ENCODE measurements at regions not wholly inside any gene's neighbourhood (a gene's known extent, or its start where the extent isn't known, plus 50 kb on each side); places are given as distances from the start of the nearest gene placed in this dataset.
"Not testable (repeated sequence)": the region's sequence is repeated elsewhere in the genome, so short reads cannot be mapped to it uniquely, and the experiment has no call there.

GRCh38 chr9:22170556-22170955 lies 161.5 kb upstream of the CDKN2B start:
- DNase-seq = no peak

GRCh38 chr9:22170990-22171670 lies 162.0 kb upstream of the CDKN2B start:
- DNase-seq = no peak

GRCh38 chr9:22171691-22172090 lies 162.6 kb upstream of the CDKN2B start:
- DNase-seq = no peak

- DNase-seq = no peak
These were observed 164.8 kb upstream of the CDKN2B start for GRCh38 chr9:22173908-22174307.

GRCh38 chr9:22175972-22176545 lies 167.0 kb upstream of the CDKN2B start:
- no peak for DNase-seq

GRCh38 chr9:22181021-22181420 lies 171.9 kb upstream of the CDKN2B start:
- not testable (repeated sequence) for DNase-seq

GRCh38 chr9:22189471-22189870 lies 180.4 kb upstream of the CDKN2B start:
- DNase-seq = no peak

GRCh38 chr9:22197000-22197399 lies 187.9 kb upstream of the CDKN2B start:
- not testable (repeated sequence) for DNase-seq

GRCh38 chr9:22198681-22199080 lies 189.6 kb upstream of the CDKN2B start:
- DNase-seq = no peak

- DNase-seq = no peak
These were observed 192.2 kb upstream of the CDKN2B start for GRCh38 chr9:22201256-22201655.

- DNase-seq = no peak
These were observed 194.4 kb upstream of the CDKN2B start for GRCh38 chr9:22203371-22204138.

- no peak for DNase-seq
These were observed 195.1 kb upstream of the CDKN2B start for GRCh38 chr9:22204240-22204639.

- DNase-seq = no peak
These were observed 197.7 kb upstream of the CDKN2B start for GRCh38 chr9:22206833-22207232.

GRCh38 chr9:22208846-22209585 lies 199.9 kb upstream of the CDKN2B start:
- no peak for DNase-seq

GRCh38 chr9:22210262-22210661 lies 201.2 kb upstream of the CDKN2B start:
- no peak for DNase-seq

GRCh38 chr9:22210936-22211335 lies 201.8 kb upstream of the CDKN2B start:
- DNase-seq = no peak

- DNase-seq = no peak
These were observed 202.7 kb upstream of the CDKN2B start for GRCh38 chr9:22211588-22212360.

- DNase-seq = no peak
These were observed 204.9 kb upstream of the CDKN2B start for GRCh38 chr9:22214021-22214420.

GRCh38 chr9:22214497-22215031 lies 205.5 kb upstream of the CDKN2B start:
- no peak for DNase-seq

GRCh38 chr9:22215521-22215920 lies 206.4 kb upstream of the CDKN2B start:
- DNase-seq = no peak

- no peak for DNase-seq
These were observed 207.6 kb upstream of the CDKN2B start for GRCh38 chr9:22216730-22217172.

GRCh38 chr9:22217254-22217653 lies 208.1 kb upstream of the CDKN2B start:
- no peak for DNase-seq

Measured in NCI-H2081 treated with DMSO at 0.1 percent for 48 hours (cell line).